ENCODE measurements at regions not wholly inside any gene's neighbourhood (a gene's known extent, or its start where the extent isn't known, plus 50 kb on each side); places are given as distances from the start of the nearest gene placed in this dataset.

DNA sequence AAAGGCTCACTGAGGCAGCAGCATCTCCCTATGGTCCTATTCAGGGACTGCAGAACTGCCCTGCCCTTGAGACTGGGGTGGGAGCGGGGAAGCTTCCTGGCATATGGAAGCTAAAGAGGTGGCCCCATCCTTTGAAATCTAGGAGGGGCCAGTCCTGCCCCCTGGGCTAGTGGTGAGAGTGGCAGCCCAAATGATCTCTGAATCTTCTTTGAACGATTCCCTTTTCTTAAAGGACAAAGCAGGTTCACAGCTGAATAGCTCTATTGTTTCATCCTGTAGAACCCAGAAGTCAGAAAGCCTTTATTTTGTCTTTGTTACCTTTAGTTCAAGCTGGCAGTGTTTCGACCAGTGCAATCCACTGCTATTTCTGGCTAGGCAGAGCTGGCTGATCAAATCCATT is 741.9 kb downstream of the IRX1 start:
- H3K27ac Mint-ChIP-seq, result no peak overlapping the region
- Histone ChIP-seq H3K9ac (ENCODE audit: extremely low read depth, low read length, poor library complexity, severe bottlenecking) (no peak overlapping the region), H3K9me3 (ENCODE audit: control insufficient read depth, low read length) (no peaks in the 10 kb centered on the region), H3K27ac (ENCODE audit: low read depth, low read length) (no peak overlapping the region), H3K4me3 (ENCODE audit: low read length) (no peak overlapping the region), H3K4me1 (ENCODE audit: control insufficient read depth, insufficient read depth, low read length) (no peaks in the 10 kb centered on the region), H3K27me3 (ENCODE audit: control insufficient read depth, insufficient read depth, low read length, poor library complexity, severe bottlenecking) (no peaks in the 10 kb centered on the region), H3K36me3 (ENCODE audit: control insufficient read depth, insufficient read depth, low read length) (no peaks in the 10 kb centered on the region)
- WGBS, 2 experiments (ENCODE audit: insufficient coverage in 1 of 2, insufficient read length in 1 of 2), result 60 to 82% methylated on average over 2 to 3 of the region's 3 CpGs
- no peaks in the 10 kb centered on the region for H3K36me3 Mint-ChIP-seq (ENCODE audit: low read depth)
- H3K4me3 Mint-ChIP-seq, result no peak overlapping the region
- TF ChIP-seq, protein P1, sequence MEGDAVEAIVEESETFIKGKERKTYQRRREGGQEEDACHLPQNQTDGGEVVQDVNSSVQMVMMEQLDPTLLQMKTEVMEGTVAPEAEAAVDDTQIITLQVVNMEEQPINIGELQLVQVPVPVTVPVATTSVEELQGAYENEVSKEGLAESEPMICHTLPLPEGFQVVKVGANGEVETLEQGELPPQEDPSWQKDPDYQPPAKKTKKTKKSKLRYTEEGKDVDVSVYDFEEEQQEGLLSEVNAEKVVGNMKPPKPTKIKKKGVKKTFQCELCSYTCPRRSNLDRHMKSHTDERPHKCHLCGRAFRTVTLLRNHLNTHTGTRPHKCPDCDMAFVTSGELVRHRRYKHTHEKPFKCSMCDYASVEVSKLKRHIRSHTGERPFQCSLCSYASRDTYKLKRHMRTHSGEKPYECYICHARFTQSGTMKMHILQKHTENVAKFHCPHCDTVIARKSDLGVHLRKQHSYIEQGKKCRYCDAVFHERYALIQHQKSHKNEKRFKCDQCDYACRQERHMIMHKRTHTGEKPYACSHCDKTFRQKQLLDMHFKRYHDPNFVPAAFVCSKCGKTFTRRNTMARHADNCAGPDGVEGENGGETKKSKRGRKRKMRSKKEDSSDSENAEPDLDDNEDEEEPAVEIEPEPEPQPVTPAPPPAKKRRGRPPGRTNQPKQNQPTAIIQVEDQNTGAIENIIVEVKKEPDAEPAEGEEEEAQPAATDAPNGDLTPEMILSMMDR (conservative IDR thresholded peaks at IDR 0.05), result no peak
- no peaks in the 10 kb centered on the region for H3K9me3 Mint-ChIP-seq
- DNase-seq, result no peak
- H3K4me1 Mint-ChIP-seq, result no peaks in the 10 kb centered on the region
- H3K27me3 Mint-ChIP-seq (ENCODE audit: insufficient read depth), result no peaks in the 10 kb centered on the region

- Histone ChIP-seq H3K27me3 (ENCODE audit: control insufficient read depth, insufficient read depth, low read length, poor library complexity, severe bottlenecking) (no peaks in the 10 kb centered on the region), H3K27ac (ENCODE audit: low read depth, low read length) (no peak overlapping the region), H3K9me3 (ENCODE audit: control insufficient read depth, low read length) (no peaks in the 10 kb centered on the region), H3K9ac (ENCODE audit: extremely low read depth, low read length, poor library complexity, severe bottlenecking) (no peak overlapping the region), H3K4me1 (ENCODE audit: control insufficient read depth, insufficient read depth, low read length) (no peaks in the 10 kb centered on the region), H3K36me3 (ENCODE audit: control insufficient read depth, insufficient read depth, low read length) (no peaks in the 10 kb centered on the region), H3K4me3 (ENCODE audit: low read length) (no peak overlapping the region)
- Mint-ChIP-seq H3K36me3 (ENCODE audit: low read depth) (no peaks in the 10 kb centered on the region), H3K27me3 (ENCODE audit: insufficient read depth) (no peaks in the 10 kb centered on the region), H3K27ac (no peak overlapping the region), H3K4me3 (no peak overlapping the region), H3K9me3 (no peaks in the 10 kb centered on the region), H3K4me1 (no peaks in the 10 kb centered on the region)
- TF ChIP-seq, protein P1 (conservative IDR thresholded peaks at IDR 0.05), result no peak
- DNase-seq, result no peak
- WGBS, 2 experiments (ENCODE audit: insufficient coverage in 1 of 2, insufficient read length in 1 of 2), result 84 to 86% methylated on average over 7 to 9 of the region's 9 CpGs
These were observed 744.3 kb downstream of the IRX1 start for GRCh38 chr5:4339949-4340348.

DNA sequence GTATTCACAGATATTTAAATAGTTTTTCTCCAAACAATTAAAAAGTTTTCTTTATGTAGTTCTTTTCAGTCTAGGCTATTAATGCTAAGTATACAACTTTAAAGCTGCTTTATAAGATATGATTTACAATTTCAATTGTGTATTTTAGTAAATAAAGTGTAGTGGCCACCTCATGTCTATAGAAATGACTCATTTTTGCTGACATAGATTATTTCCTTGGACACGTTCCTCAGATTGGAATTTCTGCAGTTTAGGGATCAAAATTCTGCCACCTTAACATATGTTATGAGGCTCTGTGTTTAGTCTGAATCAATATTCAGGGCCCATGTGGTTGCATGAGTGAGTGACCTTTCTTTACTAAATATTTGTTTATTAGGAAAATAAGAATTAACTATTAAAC is 750.2 kb downstream of the IRX1 start:
- DNase-seq, result no peak
- no peaks in the 10 kb centered on the region for H3K27me3 ChIP-seq (ENCODE audit: control insufficient read depth, insufficient read depth, low read length, poor library complexity, severe bottlenecking)
- H3K36me3 ChIP-seq (ENCODE audit: control insufficient read depth, insufficient read depth, low read length), result no peaks in the 10 kb centered on the region
- no peak overlapping the region for H3K27ac Mint-ChIP-seq
- no peak overlapping the region for H3K9ac ChIP-seq (ENCODE audit: extremely low read depth, low read length, poor library complexity, severe bottlenecking)
- no peak overlapping the region for H3K4me3 Mint-ChIP-seq
- H3K9me3 ChIP-seq (ENCODE audit: control insufficient read depth, low read length), result no peaks in the 10 kb centered on the region
- H3K9me3 Mint-ChIP-seq, result no peaks in the 10 kb centered on the region
- no peak overlapping the region for H3K27ac ChIP-seq (ENCODE audit: low read depth, low read length)
- H3K4me1 ChIP-seq (ENCODE audit: control insufficient read depth, insufficient read depth, low read length), result no peaks in the 10 kb centered on the region
- no peaks in the 10 kb centered on the region for H3K27me3 Mint-ChIP-seq (ENCODE audit: insufficient read depth)
- TF ChIP-seq, protein P1 (conservative IDR thresholded peaks at IDR 0.05), result no peak
- 92% methylated on average over 1 of the region's 1 CpG; no CpG with 5 or more reads in 1 of the 2 experiments for WGBS, 2 experiments (ENCODE audit: insufficient coverage in 1 of 2, insufficient read length in 1 of 2)
- H3K4me1 Mint-ChIP-seq, result no peaks in the 10 kb centered on the region
- no peak overlapping the region for H3K4me3 ChIP-seq (ENCODE audit: low read length)
- H3K36me3 Mint-ChIP-seq (ENCODE audit: low read depth), result no peaks in the 10 kb centered on the region

All from endodermal cell (in vitro differentiated cells).